Activated CD8-positive, alpha-beta memory T cell treated with anti-CD3 and anti-CD28 coated beads, Interleukin-2, amount 10 ng/mL, durations not matched to agents 7 days and 5 days (primary cell): ENCODE measurements at regions not wholly inside any gene's neighbourhood (a gene's known extent, or its start where the extent isn't known, plus 50 kb on each side); places are given as distances from the start of the nearest gene placed in this dataset.
"Not testable (repeated sequence)": the region's sequence is repeated elsewhere in the genome, so short reads cannot be mapped to it uniquely, and the experiment has no call there.

ENCODE experiments used
- ATAC-seq: fragments of 150-1000 bp; cut with Tn5 transposase; one replicate; pipeline ENCODE4 v1.10.0; 2021; ENCODE audit warnings: moderate library complexity
- CTCF ChIA-PET: fragments of 350-600 bp; sonication (Branson Sonifier 250); formaldehyde crosslinking; loops from one replicate; lab custom pipeline; 2021; ENCODE audit warnings: antibody characterized with exemption; lab: Charles Lee
- DNase-seq: peaks from one replicate; pipeline ENCODE4 v3.0.0-alpha.2; 2020
- H3K27ac Mint-ChIP-seq: one replicate; pipeline ENCODE4 v1.8.0; 2021; ENCODE audit warnings: mild to moderate bottlenecking, mixed read lengths
- H3K27me3 Mint-ChIP-seq: one replicate; pipeline ENCODE4 v1.8.0; 2021; ENCODE audit warnings: mixed read lengths
- H3K36me3 Mint-ChIP-seq: one replicate; pipeline ENCODE4 v1.8.0; 2021; ENCODE audit warnings: mild to moderate bottlenecking, mixed read lengths
- H3K4me1 Mint-ChIP-seq: one replicate; pipeline ENCODE4 v1.8.0; 2021; ENCODE audit warnings: mixed read lengths
- H3K4me3 Mint-ChIP-seq: one replicate; pipeline ENCODE4 v1.8.0; 2021; ENCODE audit warnings: mild to moderate bottlenecking, moderate library complexity, mixed read lengths
- H3K9me3 Mint-ChIP-seq: one replicate; pipeline ENCODE4 v1.8.0; 2022; ENCODE audit warnings: low read depth, mixed read lengths

- Mint-ChIP-seq H3K4me3 (no peak overlapping the region), H3K27ac (no peak overlapping the region), H3K9me3 (no peaks in the 10 kb centered on the region), H3K4me1 (no peaks in the 10 kb centered on the region), H3K27me3 (no peaks in the 10 kb centered on the region), H3K36me3 (no peaks in the 10 kb centered on the region)
- CTCF ChIA-PET, result no interaction called here
- DNase-seq (no peak), ATAC-seq (no peak)
Observed at GRCh38 chr2:194424683-194425209, 1232.3 kb upstream of the SLC39A10 start.

- no peaks in the 10 kb centered on the region for H3K27me3 Mint-ChIP-seq
- no peaks in the 10 kb centered on the region for H3K9me3 Mint-ChIP-seq
- H3K4me3 Mint-ChIP-seq, result no peak overlapping the region
- DNase-seq (no peak), ATAC-seq (no peak)
- no peaks in the 10 kb centered on the region for H3K4me1 Mint-ChIP-seq
- CTCF ChIA-PET, result no interaction called here
- H3K36me3 Mint-ChIP-seq, result no peaks in the 10 kb centered on the region
- H3K27ac Mint-ChIP-seq, result no peak overlapping the region
Observed at GRCh38 chr2:194411221-194411620, 1245.8 kb upstream of the SLC39A10 start.

- CTCF ChIA-PET, result no interaction called here
- no peak overlapping the region for H3K27ac Mint-ChIP-seq
- H3K27me3 Mint-ChIP-seq, result no peaks in the 10 kb centered on the region
- H3K4me3 Mint-ChIP-seq, result no peak overlapping the region
- DNase-seq, result no peak
- no peaks in the 10 kb centered on the region for H3K36me3 Mint-ChIP-seq
- no peaks in the 10 kb centered on the region for H3K4me1 Mint-ChIP-seq
- no peaks in the 10 kb centered on the region for H3K9me3 Mint-ChIP-seq
- ATAC-seq, result no peak
Observed at GRCh38 chr2:194395818-194396217, 1261.2 kb upstream of the SLC39A10 start.

GRCh38 chr2:194385376-194385775 is 1271.7 kb upstream of the SLC39A10 start:
- ATAC-seq, result no peak
- CTCF ChIA-PET, result no interaction called here

GRCh38 chr2:194383401-194383800 is 1273.6 kb upstream of the SLC39A10 start:
- ATAC-seq, result no peak
- Mint-ChIP-seq H3K36me3 (no peaks in the 10 kb centered on the region), H3K27ac (no peak overlapping the region), H3K4me1 (no peaks in the 10 kb centered on the region), H3K9me3 (peaks cover 9% of the 10 kb centered on the region), H3K4me3 (no peak overlapping the region), H3K27me3 (no peaks in the 10 kb centered on the region)
- DNase-seq, result no peak
- CTCF ChIA-PET, result no interaction called here

More at GRCh38 chr2:194385376-194385775, 1271.7 kb upstream of the SLC39A10 start:
- Mint-ChIP-seq H3K27me3 (no peaks in the 10 kb centered on the region), H3K4me3 (no peak overlapping the region), H3K4me1 (no peaks in the 10 kb centered on the region), H3K9me3 (peaks cover 9% of the 10 kb centered on the region), H3K27ac (no peak overlapping the region), H3K36me3 (no peaks in the 10 kb centered on the region)
- no peak for DNase-seq

- H3K27ac Mint-ChIP-seq, result no peak overlapping the region
- no peaks in the 10 kb centered on the region for H3K36me3 Mint-ChIP-seq
- ATAC-seq (no peak), DNase-seq (no peak)
- no peaks in the 10 kb centered on the region for H3K4me1 Mint-ChIP-seq
- H3K4me3 Mint-ChIP-seq, result no peak overlapping the region
- no peaks in the 10 kb centered on the region for H3K27me3 Mint-ChIP-seq
- H3K9me3 Mint-ChIP-seq, result peaks cover 9% of the 10 kb centered on the region
- CTCF ChIA-PET, result no interaction called here
Observed at GRCh38 chr2:194382221-194382620, 1274.8 kb upstream of the SLC39A10 start.

- DNase-seq (no peak), ATAC-seq (no peak)
- Mint-ChIP-seq H3K4me3 (no peak overlapping the region), H3K4me1 (no peaks in the 10 kb centered on the region), H3K36me3 (no peaks in the 10 kb centered on the region), H3K27ac (no peak overlapping the region), H3K27me3 (no peaks in the 10 kb centered on the region), H3K9me3 (peaks cover 9% of the 10 kb centered on the region)
- CTCF ChIA-PET, result no interaction called here
Observed at GRCh38 chr2:194380011-194380410, 1277.0 kb upstream of the SLC39A10 start.

- H3K27ac Mint-ChIP-seq, CTCF ChIA-PET, H3K4me1 Mint-ChIP-seq, H3K9me3 Mint-ChIP-seq, DNase-seq, H3K4me3 Mint-ChIP-seq, ATAC-seq, H3K36me3 Mint-ChIP-seq, H3K27me3 Mint-ChIP-seq: not testable (repeated sequence)
Observed at GRCh38 chr2:194367390-194367789, 1289.6 kb upstream of the SLC39A10 start.

- ATAC-seq (no peak), DNase-seq (no peak)
- Mint-ChIP-seq H3K36me3 (no peaks in the 10 kb centered on the region), H3K4me3 (no peak overlapping the region), H3K9me3 (no peaks in the 10 kb centered on the region), H3K27ac (no peak overlapping the region), H3K4me1 (no peaks in the 10 kb centered on the region), H3K27me3 (no peaks in the 10 kb centered on the region)
- CTCF ChIA-PET, result no interaction called here
Observed at GRCh38 chr2:194363878-194364277, 1293.1 kb upstream of the SLC39A10 start.

- Mint-ChIP-seq H3K27ac (no peak overlapping the region), H3K9me3 (no peaks in the 10 kb centered on the region), H3K4me3 (no peak overlapping the region), H3K36me3 (no peaks in the 10 kb centered on the region), H3K27me3 (no peaks in the 10 kb centered on the region), H3K4me1 (no peaks in the 10 kb centered on the region)
- CTCF ChIA-PET, result no interaction called here
- ATAC-seq (no peak), DNase-seq (no peak)
Observed at GRCh38 chr2:194363295-194363694, 1293.7 kb upstream of the SLC39A10 start.

GRCh38 chr2:194352505-194352904 is 1304.5 kb upstream of the SLC39A10 start:
- no peak for ATAC-seq
- CTCF ChIA-PET, result no interaction called here
- Mint-ChIP-seq H3K27ac (no peak overlapping the region), H3K27me3 (no peaks in the 10 kb centered on the region), H3K4me3 (no peak overlapping the region), H3K36me3 (no peaks in the 10 kb centered on the region), H3K9me3 (peaks cover 3% of the 10 kb centered on the region), H3K4me1 (no peaks in the 10 kb centered on the region)
- no peak for DNase-seq

- no peak for ATAC-seq
- H3K4me1 Mint-ChIP-seq, result no peaks in the 10 kb centered on the region
Observed at GRCh38 chr2:194346193-194346592, 1310.8 kb upstream of the SLC39A10 start.

GRCh38 chr2:194345347-194345746 is 1311.7 kb upstream of the SLC39A10 start:
- ATAC-seq, result no peak
- no peaks in the 10 kb centered on the region for H3K36me3 Mint-ChIP-seq
- DNase-seq, result no peak
- no peak overlapping the region for H3K27ac Mint-ChIP-seq
- H3K27me3 Mint-ChIP-seq, result no peaks in the 10 kb centered on the region
- no peaks in the 10 kb centered on the region for H3K9me3 Mint-ChIP-seq
- no peaks in the 10 kb centered on the region for H3K4me1 Mint-ChIP-seq
- CTCF ChIA-PET, result no interaction called here
- H3K4me3 Mint-ChIP-seq, result no peak overlapping the region

More at GRCh38 chr2:194346193-194346592, 1310.8 kb upstream of the SLC39A10 start:
- Mint-ChIP-seq H3K9me3 (no peaks in the 10 kb centered on the region), H3K36me3 (no peaks in the 10 kb centered on the region), H3K4me3 (no peak overlapping the region), H3K27me3 (no peaks in the 10 kb centered on the region), H3K27ac (no peak overlapping the region)
- CTCF ChIA-PET, result no interaction called here
- no peak for DNase-seq

- no peaks in the 10 kb centered on the region for H3K4me1 Mint-ChIP-seq
- no peaks in the 10 kb centered on the region for H3K27me3 Mint-ChIP-seq
- H3K9me3 Mint-ChIP-seq, result no peaks in the 10 kb centered on the region
- H3K27ac Mint-ChIP-seq, result no peak overlapping the region
- H3K4me3 Mint-ChIP-seq, result no peak overlapping the region
- ATAC-seq, result no peak
- no peaks in the 10 kb centered on the region for H3K36me3 Mint-ChIP-seq
- no peak for DNase-seq
- CTCF ChIA-PET, result no interaction called here
Observed at GRCh38 chr2:194343167-194343566, 1313.9 kb upstream of the SLC39A10 start.
